Heart left ventricle (tissue), 16 donors: ENCODE measurements at regions not wholly inside any gene's neighbourhood (a gene's known extent, or its start where the extent isn't known, plus 50 kb on each side); places are given as distances from the start of the nearest gene placed in this dataset.
"Not testable (repeated sequence)": the region's sequence is repeated elsewhere in the genome, so short reads cannot be mapped to it uniquely, and the experiment has no call there.

Source experiments
- ATAC-seq, 4 donors: fragments of 200-7000 bp; cut with Tn5 transposase; one replicate each; pipeline ENCODE4 v1.9.1; 2020 to 2022; ENCODE audit warnings: moderate library complexity in 4 of 4, mild to moderate bottlenecking in 3 of 4, moderate number of reproducible peaks in 1 of 4
- DNase-seq, 5 donors: peaks; one replicate each; pipeline ENCODE4 v3.0.0-alpha.2; 2020
- H3K27ac ChIP-seq, 12 donors: fragments of 200-600 bp; sonication (generic) in 4 of 12; one replicate each; pipeline versions ENCODE4 v1.5.0 to v1.8.0; 2016 to 2022; ENCODE audit warnings: mild to moderate bottlenecking in 2 of 12
- H3K27me3 ChIP-seq, 9 donors: fragments of 200-600 bp; sonication (generic) in 2 of 9; one replicate each; pipeline versions ENCODE4 v1.5.1 to v1.8.0; 2016 to 2022; ENCODE audit warnings: mild to moderate bottlenecking in 3 of 9
- H3K36me3 ChIP-seq, 9 donors: fragments of 200-600 bp; sonication (generic) in 2 of 9; one replicate each; pipeline versions ENCODE4 v1.5.0 to v1.8.0; 2018 to 2022; ENCODE audit warnings: mild to moderate bottlenecking in 2 of 9
- H3K4me1 ChIP-seq, 12 donors: fragments of 200-600 bp; sonication (generic) in 4 of 12; one replicate each; pipeline versions ENCODE4 v1.5.0 to v1.8.0; 2016 to 2022; ENCODE audit warnings: mild to moderate bottlenecking in 3 of 12
- H3K4me3 ChIP-seq, 12 donors: fragments of 200-600 bp; sonication (generic) in 4 of 12; one replicate each; pipeline versions ENCODE4 v1.5.0 to v1.8.0; 2017 to 2022; ENCODE audit warnings: mild to moderate bottlenecking in 9 of 12, moderate library complexity in 4 of 12
- H3K9me3 ChIP-seq, 12 donors: fragments of 200-600 bp; sonication (generic) in 4 of 12; one replicate each; pipeline versions ENCODE4 v1.5.0 to v1.8.0; 2016 to 2022; ENCODE audit warnings: mild to moderate bottlenecking in 1 of 12
- CTCF ChIP-seq, 12 donors: fragments of 200-600 bp; sonication (generic) in 4 of 12; IDR thresholded peaks; one replicate each; pipeline versions ENCODE4 v1.5.0 to v1.8.0; 2018 to 2022; ENCODE audit warnings: antibody characterized with exemption in 12 of 12, mild to moderate bottlenecking in 5 of 12
- POLR2A ChIP-seq, 2 donors: fragments of 450-650 bp; IDR thresholded peaks; one replicate each; pipeline ENCODE4 v1.6.1; 2017; ENCODE audit warnings: antibody characterized with exemption in 2 of 2, mild to moderate bottlenecking in 2 of 2, moderate library complexity in 2 of 2
- WGBS, 4 donors: extraction: QIAGEN DNeasy Blood & Tissue Kit in 2 of 4; methylation state at CpG; one replicate each; pipeline versions ENCODE4 v1.1.5 to v1.1.7; 2013 to 2018; 5-methylcytosine and 5-hydroxymethylcytosine counted together
- intact Hi-C, 10 donors: fragments of 100-400 bp; cut with DNase I; formaldehyde crosslinking; loops; one replicate each; pipeline versions ENCODE4 v1.11.1 to v1.14.2; 2022
- donor health status: ischemic (EF 13 %, LVEDD 7.1; RV severe dilation, severe dysfunction).
- donor health status: healthy with polysubstance abuse.
- donor health status: DM: no; HTN: yes; CAD: no.
- donor health status: DM: no; HTN: no; CAD: no.
- donor health status: ischemic (EF 25% LVEDD 6.9; RV normal size, moderate dysfunction).
- donor health status: ischemic (EF 25% LVEDD 5.7; RV mildly dilated, moderate dysfunction).
- donor health status: healthy.
- donor health status: DM: yes; HTN: yes; CAD: no.
- donor health status: ischemic (EF 35%, LVEDD 5.7; RV mildly dilated, moderate dysfunction).
- donor health status: nonischemic (EF 11% LVEDD 7.7; RV severe dilation, severe dysfunction).
- donor health status: DM: yes; HTN: yes; CAD: no.
- donor health status: PGD.
- donor health status: ischemic (EF 29% LVEDD 5.4; RV normal size, mild dysfunction).
- donor health status: nonischemic (EF 23%, LVEDD 6.1; RV moderate dilation, normal function).

GRCh38 chr2:114128263-114128662 is 238.4 kb downstream of the ACTR3 start:
- Histone ChIP-seq H3K27ac (no peak overlapping the region), H3K27me3 (peaks cover 0 to 6% (median 0%) of the 10 kb centered on the region in 9 donors), H3K36me3 (no peaks in the 10 kb centered on the region), H3K4me1 (no peaks in the 10 kb centered on the region), H3K9me3 (no peaks in the 10 kb centered on the region), H3K4me3 (no peak overlapping the region)
- TF ChIP-seq CTCF (IDR thresholded peaks at IDR 0.05) (no peak), POLR2A (IDR thresholded peaks at IDR 0.05) (no peak)
- intact Hi-C loops: no loop called here
- ATAC-seq: no peak
- no peak for DNase-seq
- WGBS, 4 donors: 85 to 92% (median 88%) methylated on average over 3 of the region's 3 CpGs

- intact Hi-C loops: no loop called here
- H3K9me3 ChIP-seq: no peaks in the 10 kb centered on the region
- no peaks in the 10 kb centered on the region for H3K4me1 ChIP-seq
- no peak for DNase-seq
- 51 to 59% (median 57%) methylated on average over 6 of the region's 6 CpGs for WGBS, 4 donors
- peaks cover 0 to 6% (median 0%) of the 10 kb centered on the region in 9 donors for H3K27me3 ChIP-seq
- no peak for ATAC-seq
- no peak overlapping the region for H3K27ac ChIP-seq
- TF ChIP-seq POLR2A (IDR thresholded peaks at IDR 0.05): no peak
- TF ChIP-seq CTCF (IDR thresholded peaks at IDR 0.05): no peak
- H3K4me3 ChIP-seq: no peak overlapping the region
- no peaks in the 10 kb centered on the region for H3K36me3 ChIP-seq
Measured at GRCh38 chr2:114128725-114129124, 238.8 kb downstream of the ACTR3 start.

GRCh38 chr2:114132050-114132449 is 242.2 kb downstream of the ACTR3 start:
- H3K27ac ChIP-seq, H3K4me3 ChIP-seq, H3K9me3 ChIP-seq, intact Hi-C loops, ATAC-seq, H3K4me1 ChIP-seq, H3K36me3 ChIP-seq, H3K27me3 ChIP-seq, DNase-seq: not testable (repeated sequence)
- WGBS, 4 donors: 84 to 92% (median 91%) methylated on average over 7 of the region's 7 CpGs

GRCh38 chr2:114134146-114134545 is 244.3 kb downstream of the ACTR3 start:
- intact Hi-C loops: no loop called here
- ATAC-seq: no peak
- TF ChIP-seq CTCF (IDR thresholded peaks at IDR 0.05): no peak
- no peak for TF ChIP-seq POLR2A (IDR thresholded peaks at IDR 0.05)
- no peak overlapping the region for H3K27ac ChIP-seq
- H3K36me3 ChIP-seq: no peaks in the 10 kb centered on the region
- H3K27me3 ChIP-seq: peaks cover 0 to 6% (median 0%) of the 10 kb centered on the region in 9 donors
- no peak overlapping the region for H3K4me3 ChIP-seq
- H3K4me1 ChIP-seq: no peaks in the 10 kb centered on the region
- no peak for DNase-seq
- H3K9me3 ChIP-seq: no peaks in the 10 kb centered on the region
- 43 to 46% (median 44%) methylated on average over 2 of the region's 2 CpGs for WGBS, 4 donors

GRCh38 chr2:114139542-114139941 is 249.7 kb downstream of the ACTR3 start:
- no peak for DNase-seq
- Histone ChIP-seq H3K36me3 (no peaks in the 10 kb centered on the region), H3K4me1 (no peaks in the 10 kb centered on the region), H3K27ac (no peak overlapping the region), H3K27me3 (no peaks in the 10 kb centered on the region), H3K4me3 (no peak overlapping the region), H3K9me3 (peaks cover 0 to 3% (median 0%) of the 10 kb centered on the region in 12 donors)
- WGBS, 4 donors: 82 to 85% (median 84%) methylated on average over 5 of the region's 5 CpGs
- no peak for TF ChIP-seq CTCF (IDR thresholded peaks at IDR 0.05)
- no peak for TF ChIP-seq POLR2A (IDR thresholded peaks at IDR 0.05)
- no peak for ATAC-seq
- intact Hi-C loops: no loop called here
